UCSD-AML1 (cell line): ENCODE measurements at regions not wholly inside any gene's neighbourhood (a gene's known extent, or its start where the extent isn't known, plus 50 kb on each side); places are given as distances from the start of the nearest gene placed in this dataset.

ENCODE experiments used
- DNase-seq: peaks from one replicate; lab custom pipeline; 2025; ENCODE audit not compliant: unreplicated experiment; lab: John Stamatoyannopoulos, UW

GRCh38 chr2:147482916-147483669 is 361.7 kb upstream of the ACVR2A start:
- no peak for DNase-seq

DNA sequence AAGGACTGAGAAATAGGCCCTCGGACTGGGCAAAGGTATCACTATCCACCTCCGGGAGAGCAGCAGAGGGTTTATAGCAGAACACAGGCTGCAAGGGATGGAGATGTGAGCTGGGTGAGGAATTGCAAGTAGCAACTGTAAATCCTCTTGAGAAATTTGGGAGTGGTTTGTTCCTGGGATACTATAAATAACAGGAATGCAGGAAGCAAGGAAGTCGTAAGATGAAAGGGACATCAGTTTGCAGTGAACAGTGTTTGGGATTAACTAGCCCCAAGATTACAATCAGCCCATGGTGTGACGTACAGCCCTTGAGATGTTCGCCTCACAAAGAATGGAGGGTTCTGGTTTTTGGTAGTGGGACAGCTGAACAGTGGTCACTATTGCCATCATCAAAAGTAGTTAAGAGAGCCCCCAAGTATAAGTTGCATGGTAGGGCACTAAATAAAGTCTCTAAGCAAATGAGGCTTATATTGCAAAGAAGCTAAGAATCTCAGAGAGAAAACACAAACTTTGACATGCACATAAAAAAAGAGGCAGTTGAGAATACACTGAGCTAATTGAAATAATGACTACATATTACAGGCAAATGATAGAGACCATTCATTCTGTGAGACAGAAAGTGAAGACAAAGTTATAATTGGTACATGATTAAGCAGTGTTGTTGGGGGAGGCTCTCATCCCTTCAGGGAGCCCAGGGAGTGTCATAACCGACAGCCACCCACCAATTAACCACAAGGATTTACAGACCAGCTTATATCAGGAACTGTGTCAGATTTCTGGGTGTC is 362.5 kb upstream of the ACVR2A start:
- no peak for DNase-seq

- no peak for DNase-seq
These were observed 365.5 kb upstream of the ACVR2A start for GRCh38 chr2:147479358-147479757.

- no peak for DNase-seq
These were observed 371.8 kb upstream of the ACVR2A start for GRCh38 chr2:147473075-147473474.

GRCh38 chr2:147471126-147471525 is 373.7 kb upstream of the ACVR2A start:
- no peak for DNase-seq

DNA sequence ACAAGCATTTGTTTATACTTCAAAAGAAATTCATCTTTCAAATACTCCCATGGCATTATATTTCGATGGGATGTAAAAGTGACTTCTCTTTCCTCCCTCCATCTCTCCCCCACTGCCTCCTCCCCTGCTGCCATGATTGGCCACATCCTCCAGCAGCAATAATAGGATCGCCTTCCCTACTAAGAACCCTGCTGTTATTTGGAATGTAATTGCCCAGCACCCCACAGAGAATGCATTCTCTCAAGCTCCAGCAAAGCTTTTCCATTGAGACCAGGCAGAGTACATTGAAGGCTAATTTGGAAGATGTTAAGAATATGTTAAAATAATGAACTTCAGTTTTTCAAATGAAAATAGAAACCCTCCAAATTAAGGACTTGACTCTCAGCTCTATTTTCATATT is 375.4 kb upstream of the ACVR2A start:
- DNase-seq, result no peak

- no peak for DNase-seq
These were observed 375.9 kb upstream of the ACVR2A start for GRCh38 chr2:147468963-147469362.

GRCh38 chr2:147468349-147468748 is 376.5 kb upstream of the ACVR2A start:
- DNase-seq, result no peak

DNA sequence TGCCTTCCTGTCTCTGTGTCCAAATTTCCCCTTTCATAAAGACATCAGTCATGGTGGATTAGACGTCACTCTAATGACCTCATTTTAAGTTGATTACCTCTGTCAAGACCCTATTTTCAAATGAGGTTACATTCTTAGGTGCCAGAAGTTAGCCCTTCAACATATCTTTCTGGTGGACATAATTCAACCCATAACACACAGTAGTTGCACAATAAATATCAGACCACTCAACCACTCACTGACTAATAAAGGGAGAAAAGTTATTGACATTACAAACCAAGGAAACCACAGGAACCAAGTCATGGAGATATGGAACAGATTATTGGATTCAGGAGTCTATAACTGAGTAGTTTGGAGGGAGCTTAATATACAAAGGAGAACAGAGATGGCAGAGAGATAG is 377.4 kb upstream of the ACVR2A start:
- no peak for DNase-seq

DNA sequence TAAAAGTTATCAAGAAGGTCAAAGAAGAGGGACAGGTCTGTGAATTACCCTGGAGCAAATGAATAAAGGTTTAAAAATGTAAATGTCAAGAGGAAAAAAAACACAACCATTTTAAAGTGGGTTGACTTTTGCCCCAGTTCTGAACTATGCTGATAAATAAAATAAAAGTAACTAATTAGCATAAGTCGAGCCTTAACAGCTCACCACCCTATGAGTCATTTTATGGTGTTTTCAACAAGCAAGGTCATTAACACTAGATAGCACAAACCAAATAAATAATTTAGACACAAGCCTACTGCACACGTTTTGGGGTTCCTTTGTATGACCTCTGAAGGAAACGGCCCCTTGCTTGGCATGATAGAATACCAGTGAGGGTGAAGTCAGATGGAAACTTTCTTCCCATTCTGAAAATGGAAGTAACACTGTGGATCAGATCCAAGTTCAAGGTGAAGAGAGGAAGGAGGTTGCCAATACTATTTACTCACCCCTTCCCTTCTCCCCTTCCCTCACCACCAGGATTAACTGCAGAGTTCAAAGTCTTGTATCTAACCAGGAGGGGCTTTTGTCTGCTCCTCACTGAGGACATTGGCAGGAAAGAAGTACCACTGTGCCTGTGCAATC is 380.0 kb upstream of the ACVR2A start:
- DNase-seq, result no peak

- no peak for DNase-seq
These were observed 380.8 kb upstream of the ACVR2A start for GRCh38 chr2:147463881-147464520.

GRCh38 chr2:147460155-147460554 is 384.7 kb upstream of the ACVR2A start:
- DNase-seq, result no peak

DNA sequence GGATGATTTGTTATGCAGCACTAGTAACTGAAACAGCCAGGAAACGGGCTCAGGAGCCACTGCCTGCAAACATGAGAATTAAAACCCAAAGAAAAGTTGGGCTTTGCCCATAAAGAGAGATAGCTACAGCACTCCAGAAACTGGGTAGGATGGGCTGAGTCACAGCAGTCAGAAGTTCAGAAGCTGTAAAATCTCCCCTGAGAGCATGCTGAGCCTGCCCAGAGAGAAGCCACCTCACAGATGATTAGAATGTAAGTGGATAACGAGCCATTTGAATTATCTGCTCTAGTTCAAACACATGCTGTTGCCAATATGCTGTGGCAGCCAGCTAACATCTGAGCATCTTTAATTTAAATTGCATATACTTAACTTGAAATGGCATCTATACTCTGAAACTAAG is 388.1 kb upstream of the ACVR2A start:
- DNase-seq, result no peak

- no peak for DNase-seq
These were observed 392.8 kb upstream of the ACVR2A start for GRCh38 chr2:147451902-147452515.

- no peak for DNase-seq
These were observed 393.9 kb upstream of the ACVR2A start for GRCh38 chr2:147450661-147451510.

GRCh38 chr2:147449323-147449991 is 395.4 kb upstream of the ACVR2A start:
- DNase-seq, result no peak

DNA sequence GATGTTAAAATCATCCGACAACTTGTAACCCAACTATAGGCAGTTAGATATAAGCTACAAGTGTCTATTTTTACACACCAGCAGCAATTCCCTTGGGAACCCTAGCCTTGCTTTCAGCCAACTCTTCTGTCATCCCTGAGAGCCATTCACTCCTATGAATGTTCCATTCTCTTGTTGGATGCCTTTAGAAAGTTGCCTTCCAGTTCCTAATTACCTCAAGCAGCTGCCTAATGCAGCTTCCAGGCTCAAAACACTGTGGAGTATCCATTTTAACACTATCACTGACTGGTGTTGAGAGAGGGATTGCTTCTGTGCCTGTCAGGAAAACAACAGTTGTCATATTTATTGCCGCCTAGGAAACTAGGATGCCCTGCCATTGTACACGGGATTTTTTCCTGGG is 402.0 kb upstream of the ACVR2A start:
- DNase-seq, result no peak

DNA sequence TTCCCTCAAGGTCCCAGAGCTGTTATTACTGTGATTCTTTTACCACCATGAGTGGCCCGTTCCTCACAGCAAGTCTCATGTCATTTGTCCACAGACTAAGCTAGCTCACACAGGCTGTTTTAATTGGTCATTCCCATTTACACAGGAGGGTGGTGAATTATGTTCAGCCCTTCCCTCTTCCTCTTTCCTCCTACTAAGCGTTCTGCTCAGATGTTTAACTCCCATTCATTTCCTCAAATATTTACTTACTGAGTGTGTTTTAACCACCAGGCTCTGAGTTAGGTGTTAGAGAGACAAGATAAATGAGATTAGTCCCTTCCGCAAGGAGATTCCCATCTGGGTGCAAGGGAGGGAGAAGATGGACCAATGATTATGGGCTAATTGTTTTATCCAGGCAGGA is 403.6 kb upstream of the ACVR2A start:
- no peak for DNase-seq

- DNase-seq, result no peak
These were observed 404.1 kb upstream of the ACVR2A start for GRCh38 chr2:147440734-147441133.

- DNase-seq, result no peak
These were observed 404.8 kb upstream of the ACVR2A start for GRCh38 chr2:147439986-147440385.
